ENCODE measurements at regions not wholly inside any gene's neighbourhood (a gene's known extent, or its start where the extent isn't known, plus 50 kb on each side); places are given as distances from the start of the nearest gene placed in this dataset.

DNA sequence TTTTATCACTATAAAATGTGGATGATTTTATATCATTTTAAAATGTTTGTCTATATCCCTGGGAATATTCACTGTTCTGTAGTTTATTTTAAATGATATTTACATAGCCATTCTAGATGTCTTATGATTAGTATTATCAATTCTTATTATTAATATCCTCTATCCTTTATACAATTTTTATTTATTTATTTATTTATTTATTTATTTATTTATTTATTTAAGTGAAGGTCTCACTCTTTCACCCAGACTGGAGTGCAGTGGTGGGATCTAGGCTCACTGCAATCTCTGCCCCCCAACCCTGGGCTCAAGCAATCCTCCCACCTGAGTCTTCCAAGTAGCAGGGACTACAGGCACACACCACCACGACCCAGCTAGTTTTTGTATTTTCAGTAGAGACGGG, 1848.9 kb downstream of the EFNA5 start:
- TF ChIP-seq REST (IDR thresholded peaks at IDR 0.05; ENCODE audit: low read depth) (no peak), FOXM1 (IDR thresholded peaks at IDR 0.05; ENCODE audit: borderline replicate concordance, low read depth) (no peak), TCF12 (IDR thresholded peaks at IDR 0.05; ENCODE audit: low read depth) (no peak), USF1 (IDR thresholded peaks at IDR 0.05) (no peak), CEBPB (IDR thresholded peaks at IDR 0.05) (no peak), EGR1 (IDR thresholded peaks at IDR 0.05) (no peak), MAX (IDR thresholded peaks at IDR 0.05) (no peak), YY1 (IDR thresholded peaks at IDR 0.05; ENCODE audit: low read depth) (no peak), NFIC (IDR thresholded peaks at IDR 0.05) (no peak), TEAD4 (IDR thresholded peaks at IDR 0.05) (no peak), TAF1 (IDR thresholded peaks at IDR 0.05; ENCODE audit: low read depth) (no peak), RAD21 (IDR thresholded peaks at IDR 0.05; ENCODE audit: low read depth) (no peak), EP300 (IDR thresholded peaks at IDR 0.05; ENCODE audit: borderline replicate concordance) (no peak), ZBTB7A (IDR thresholded peaks at IDR 0.05; ENCODE audit: low read depth) (no peak), CREB1 (IDR thresholded peaks at IDR 0.05; ENCODE audit: low read depth) (no peak)

DNA sequence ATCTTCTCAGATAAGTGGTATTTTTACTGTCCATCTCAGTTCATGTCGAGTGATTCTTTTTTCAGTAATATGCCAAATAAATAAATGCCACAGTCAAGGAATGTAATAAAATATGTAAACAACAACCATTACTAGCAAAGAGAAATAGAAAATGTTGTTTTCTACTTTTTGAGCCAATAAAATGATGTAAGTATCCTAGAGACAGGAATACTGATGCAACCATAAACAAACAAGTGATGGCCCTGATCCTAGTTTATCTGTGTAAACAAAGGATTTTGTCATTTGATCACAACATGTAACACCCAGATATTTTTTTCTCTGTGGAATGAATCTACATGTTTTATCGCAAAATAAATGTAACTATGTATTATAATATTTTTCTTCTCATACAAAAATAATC, 1852.8 kb downstream of the EFNA5 start:
- TF ChIP-seq NFIC (IDR thresholded peaks at IDR 0.05), result no peak
- TF ChIP-seq MAX (IDR thresholded peaks at IDR 0.05), result no peak
- TF ChIP-seq CREB1 (IDR thresholded peaks at IDR 0.05; ENCODE audit: low read depth), result no peak
- no peak for TF ChIP-seq REST (IDR thresholded peaks at IDR 0.05; ENCODE audit: low read depth)
- TF ChIP-seq RAD21 (IDR thresholded peaks at IDR 0.05; ENCODE audit: low read depth), result no peak
- TF ChIP-seq YY1 (IDR thresholded peaks at IDR 0.05; ENCODE audit: low read depth), result no peak

DNA sequence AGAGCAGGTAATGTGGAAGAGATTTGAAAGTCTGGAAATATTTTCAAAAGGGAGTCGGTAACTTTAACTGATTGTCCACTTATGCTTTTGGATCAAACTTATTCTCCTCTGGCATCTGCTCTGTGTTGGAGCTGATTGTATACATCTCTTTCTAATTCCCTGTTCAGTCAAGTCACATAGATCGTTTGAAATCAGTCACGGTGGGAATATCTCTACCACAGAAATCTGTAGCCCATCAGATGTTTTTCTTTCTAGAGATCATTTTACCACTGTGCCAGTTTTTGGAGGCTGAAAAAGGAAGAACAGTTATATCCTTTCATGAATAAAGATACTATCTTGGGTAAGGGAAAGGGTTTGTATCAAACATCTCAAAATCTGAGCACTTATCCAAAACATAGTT, 1853.3 kb downstream of the EFNA5 start:
- no peak for TF ChIP-seq CEBPB (IDR thresholded peaks at IDR 0.05)
- no peak for TF ChIP-seq TEAD4 (IDR thresholded peaks at IDR 0.05)
- TF ChIP-seq TAF1 (IDR thresholded peaks at IDR 0.05; ENCODE audit: low read depth), result no peak
- TF ChIP-seq TCF12 (IDR thresholded peaks at IDR 0.05; ENCODE audit: low read depth), result no peak
- TF ChIP-seq USF1 (IDR thresholded peaks at IDR 0.05), result no peak
- TF ChIP-seq RAD21 (IDR thresholded peaks at IDR 0.05; ENCODE audit: low read depth), result no peak
- TF ChIP-seq NFIC (IDR thresholded peaks at IDR 0.05), result no peak
- TF ChIP-seq ZBTB7A (IDR thresholded peaks at IDR 0.05; ENCODE audit: low read depth), result no peak
- no peak for TF ChIP-seq CREB1 (IDR thresholded peaks at IDR 0.05; ENCODE audit: low read depth)
- no peak for TF ChIP-seq REST (IDR thresholded peaks at IDR 0.05; ENCODE audit: low read depth)
- TF ChIP-seq YY1 (IDR thresholded peaks at IDR 0.05; ENCODE audit: low read depth), result no peak

- TF ChIP-seq CREB1 (IDR thresholded peaks at IDR 0.05; ENCODE audit: low read depth), result no peak
- TF ChIP-seq NFIC (IDR thresholded peaks at IDR 0.05), result no peak
- TF ChIP-seq ZBTB7A (IDR thresholded peaks at IDR 0.05; ENCODE audit: low read depth), result no peak
- TF ChIP-seq RAD21 (IDR thresholded peaks at IDR 0.05; ENCODE audit: low read depth), result no peak
- no peak for TF ChIP-seq TEAD4 (IDR thresholded peaks at IDR 0.05)
- no peak for TF ChIP-seq USF1 (IDR thresholded peaks at IDR 0.05)
- no peak for TF ChIP-seq TCF12 (IDR thresholded peaks at IDR 0.05; ENCODE audit: low read depth)
- no peak for TF ChIP-seq TAF1 (IDR thresholded peaks at IDR 0.05; ENCODE audit: low read depth)
- TF ChIP-seq YY1 (IDR thresholded peaks at IDR 0.05; ENCODE audit: low read depth), result no peak
- TF ChIP-seq EGR1 (IDR thresholded peaks at IDR 0.05), result no peak
- no peak for TF ChIP-seq MAX (IDR thresholded peaks at IDR 0.05)
- no peak for TF ChIP-seq EP300 (IDR thresholded peaks at IDR 0.05; ENCODE audit: borderline replicate concordance)
- no peak for TF ChIP-seq REST (IDR thresholded peaks at IDR 0.05; ENCODE audit: low read depth)
Measured at GRCh38 chr5:105816961-105817360, 1853.8 kb downstream of the EFNA5 start.
